ENCODE measurements at regions not wholly inside any gene's neighbourhood (a gene's known extent, or its start where the extent isn't known, plus 50 kb on each side); places are given as distances from the start of the nearest gene placed in this dataset.

DNA sequence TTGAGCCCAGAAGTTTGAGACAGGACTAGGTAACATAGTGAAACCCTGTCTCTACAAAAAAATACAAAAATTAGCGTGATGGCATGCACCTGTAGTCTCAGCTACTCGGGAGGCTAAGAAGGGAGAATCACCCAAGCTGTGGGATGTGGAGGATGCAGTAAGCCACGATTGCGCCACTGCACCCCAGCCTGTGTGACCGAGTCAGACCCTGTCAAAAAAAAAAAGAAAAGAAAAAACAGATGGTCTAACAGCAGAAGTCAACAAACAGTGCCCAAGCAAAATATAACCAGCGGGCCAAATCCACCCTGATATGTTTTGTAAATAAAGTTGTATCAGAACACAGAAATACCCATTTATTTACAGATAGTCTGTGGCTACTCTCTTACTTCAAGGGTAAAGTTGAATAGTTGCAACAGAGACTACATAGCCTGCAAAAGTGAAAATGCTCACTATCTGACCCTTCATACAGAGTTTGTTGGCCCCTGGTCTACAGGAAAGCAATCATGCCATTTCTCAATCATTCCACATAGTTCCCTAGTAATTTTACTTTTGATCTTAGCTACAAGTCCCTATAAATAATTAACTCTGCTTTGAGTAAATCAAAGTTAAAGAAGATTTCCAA is 383.7 kb downstream of the TLE1 start:
- CTCF ChIA-PET = no interaction called here
- Mint-ChIP-seq H3K36me3 (ENCODE audit: low read depth) (no peaks in the 10 kb centered on the region), H3K4me1 (no peaks in the 10 kb centered on the region), H3K4me3 (no peak overlapping the region), H3K27me3 (no peaks in the 10 kb centered on the region), H3K27ac (no peak overlapping the region), H3K9me3 (no peaks in the 10 kb centered on the region)
- intact Hi-C loops (cut with micrococcal nuclease) = no loop called here
- TF ChIP-seq, protein P1, sequence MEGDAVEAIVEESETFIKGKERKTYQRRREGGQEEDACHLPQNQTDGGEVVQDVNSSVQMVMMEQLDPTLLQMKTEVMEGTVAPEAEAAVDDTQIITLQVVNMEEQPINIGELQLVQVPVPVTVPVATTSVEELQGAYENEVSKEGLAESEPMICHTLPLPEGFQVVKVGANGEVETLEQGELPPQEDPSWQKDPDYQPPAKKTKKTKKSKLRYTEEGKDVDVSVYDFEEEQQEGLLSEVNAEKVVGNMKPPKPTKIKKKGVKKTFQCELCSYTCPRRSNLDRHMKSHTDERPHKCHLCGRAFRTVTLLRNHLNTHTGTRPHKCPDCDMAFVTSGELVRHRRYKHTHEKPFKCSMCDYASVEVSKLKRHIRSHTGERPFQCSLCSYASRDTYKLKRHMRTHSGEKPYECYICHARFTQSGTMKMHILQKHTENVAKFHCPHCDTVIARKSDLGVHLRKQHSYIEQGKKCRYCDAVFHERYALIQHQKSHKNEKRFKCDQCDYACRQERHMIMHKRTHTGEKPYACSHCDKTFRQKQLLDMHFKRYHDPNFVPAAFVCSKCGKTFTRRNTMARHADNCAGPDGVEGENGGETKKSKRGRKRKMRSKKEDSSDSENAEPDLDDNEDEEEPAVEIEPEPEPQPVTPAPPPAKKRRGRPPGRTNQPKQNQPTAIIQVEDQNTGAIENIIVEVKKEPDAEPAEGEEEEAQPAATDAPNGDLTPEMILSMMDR (IDR thresholded peaks at IDR 0.05) = no peak
- POLR2A ChIA-PET = no interaction called here
- no peak for DNase-seq
- no peak for ATAC-seq (ENCODE audit: low read depth)

DNA sequence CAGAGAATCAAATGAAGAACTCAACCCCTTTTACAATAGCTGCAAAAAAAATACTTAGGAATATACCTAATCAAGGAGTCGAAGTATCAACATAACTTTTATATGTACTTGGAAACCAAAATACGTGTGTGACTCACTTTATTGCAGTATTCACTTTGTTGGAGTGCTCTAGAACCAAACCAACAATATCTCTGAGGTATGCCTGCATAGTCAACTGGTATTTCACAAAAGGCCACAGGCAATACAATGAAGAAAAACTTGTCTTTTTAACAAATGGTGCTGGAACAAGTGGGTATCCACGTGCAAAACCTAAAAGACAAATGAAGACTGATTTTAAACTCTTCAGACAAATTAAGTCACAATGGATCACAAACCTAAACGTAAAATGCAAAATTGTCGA is 385.7 kb downstream of the TLE1 start:
- no peak overlapping the region for H3K27ac Mint-ChIP-seq
- POLR2A ChIA-PET = no interaction called here
- intact Hi-C loops (cut with micrococcal nuclease) = no loop called here
- DNase-seq = no peak
- H3K9me3 Mint-ChIP-seq = peaks cover 3% of the 10 kb centered on the region
- H3K27me3 Mint-ChIP-seq = no peaks in the 10 kb centered on the region
- ATAC-seq (ENCODE audit: low read depth) = no peak
- no peaks in the 10 kb centered on the region for H3K4me1 Mint-ChIP-seq
- no peaks in the 10 kb centered on the region for H3K36me3 Mint-ChIP-seq (ENCODE audit: low read depth)
- TF ChIP-seq, protein P1 (IDR thresholded peaks at IDR 0.05) = no peak
- CTCF ChIA-PET = no interaction called here
- H3K4me3 Mint-ChIP-seq = no peak overlapping the region

DNA sequence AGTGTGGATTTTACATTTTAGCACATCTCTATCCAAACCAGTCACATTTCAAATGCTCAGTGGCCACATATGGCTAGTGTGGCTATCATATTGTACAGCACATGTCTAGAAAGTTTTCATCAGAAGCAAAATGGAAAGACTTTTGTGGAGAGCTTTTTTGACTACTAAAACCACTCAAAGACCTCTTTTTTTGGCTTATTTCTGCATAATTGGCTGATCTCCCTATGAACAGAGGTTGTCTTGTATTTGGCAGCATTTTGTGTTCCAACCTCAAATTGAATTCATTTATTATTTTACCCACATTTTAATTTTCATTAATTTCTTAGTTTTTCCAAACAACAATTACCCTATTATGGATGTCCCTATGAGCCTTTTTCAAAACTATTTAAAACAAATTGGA is 395.7 kb downstream of the TLE1 start:
- POLR2A ChIA-PET = no interaction called here

DNA sequence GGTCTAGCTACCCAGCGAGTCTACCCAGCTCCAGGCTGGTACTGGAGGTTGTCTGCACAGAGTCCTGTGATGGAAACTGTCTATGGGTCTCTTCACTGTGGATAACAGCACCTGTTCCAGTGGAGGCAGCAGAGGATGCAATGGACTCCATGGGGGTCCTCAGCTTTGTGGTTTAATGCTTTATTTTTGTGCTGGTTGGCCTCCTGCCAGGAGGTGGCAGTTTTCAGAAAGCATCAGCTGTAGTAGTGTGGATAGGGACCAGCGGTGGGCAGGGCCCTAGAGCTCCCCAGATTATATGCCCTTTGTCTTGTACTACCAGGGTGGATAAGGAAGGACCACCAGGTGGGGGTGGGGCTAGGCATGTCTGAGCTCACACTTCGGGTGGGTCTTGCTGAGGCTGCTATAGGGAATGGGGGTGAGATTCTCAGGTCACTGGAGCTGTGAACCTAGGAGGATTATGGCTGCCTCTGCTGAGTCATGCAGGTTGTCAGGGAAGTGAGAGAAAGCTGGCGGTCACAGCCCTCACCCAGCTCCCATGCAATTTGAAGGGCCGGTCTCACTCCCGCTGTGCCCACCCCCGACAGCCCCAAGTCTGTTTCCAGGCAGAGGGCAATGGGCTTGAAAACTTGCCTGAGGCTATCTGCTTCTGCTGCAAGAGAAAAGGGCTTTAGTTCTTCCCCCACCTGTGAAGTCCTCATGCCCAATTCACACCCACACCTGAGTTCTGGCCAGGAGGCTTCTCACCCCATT is 397.1 kb downstream of the TLE1 start:
- ATAC-seq (ENCODE audit: low read depth) (no peak), DNase-seq (no peak)
- CTCF ChIA-PET = no interaction called here
- intact Hi-C loops (cut with micrococcal nuclease) = no loop called here
- TF ChIP-seq, protein P1 (IDR thresholded peaks at IDR 0.05) = no peak
- POLR2A ChIA-PET = no interaction called here
- Mint-ChIP-seq H3K9me3 (no peaks in the 10 kb centered on the region), H3K36me3 (ENCODE audit: low read depth) (no peaks in the 10 kb centered on the region), H3K27ac (no peak overlapping the region), H3K27me3 (no peaks in the 10 kb centered on the region), H3K4me3 (no peak overlapping the region), H3K4me1 (no peaks in the 10 kb centered on the region)

More for the DNA sequence above, 395.7 kb downstream of the TLE1 start:
- ATAC-seq (ENCODE audit: low read depth) (no peak), DNase-seq (no peak)
- Mint-ChIP-seq H3K27me3 (no peaks in the 10 kb centered on the region), H3K4me1 (no peaks in the 10 kb centered on the region), H3K36me3 (ENCODE audit: low read depth) (no peaks in the 10 kb centered on the region), H3K27ac (no peak overlapping the region), H3K4me3 (no peak overlapping the region), H3K9me3 (no peaks in the 10 kb centered on the region)
- CTCF ChIA-PET = no interaction called here
- intact Hi-C loops (cut with micrococcal nuclease) = no loop called here
- TF ChIP-seq, protein P1 (IDR thresholded peaks at IDR 0.05) = no peak

DNA sequence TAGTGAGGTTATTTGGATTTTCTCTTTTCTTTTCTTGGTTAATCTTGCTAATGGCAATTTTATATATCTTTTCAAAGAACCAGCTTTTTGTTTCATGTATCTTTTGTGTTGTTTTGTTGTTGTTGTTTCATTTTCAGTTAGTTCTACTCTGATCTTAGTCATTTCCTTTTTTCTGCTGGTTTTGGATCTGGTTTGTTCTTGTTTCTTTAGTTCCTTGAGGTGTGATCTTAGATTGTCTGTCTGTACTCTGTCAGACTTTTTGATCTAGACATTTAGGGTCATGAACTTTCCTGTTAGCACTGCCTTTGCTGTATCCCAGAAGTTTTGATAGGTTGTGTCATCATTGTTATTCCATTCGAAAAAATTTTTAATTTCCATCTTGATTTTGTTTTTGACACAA is 399.7 kb downstream of the TLE1 start:
- H3K9me3 Mint-ChIP-seq = peaks cover 2% of the 10 kb centered on the region
- ChIA-PET POLR2A (no interaction called here), CTCF (no interaction called here)
- no peak overlapping the region for H3K4me3 Mint-ChIP-seq
- H3K4me1 Mint-ChIP-seq = no peaks in the 10 kb centered on the region
- TF ChIP-seq, protein P1 (IDR thresholded peaks at IDR 0.05) = no peak
- no peaks in the 10 kb centered on the region for H3K27me3 Mint-ChIP-seq
- intact Hi-C loops (cut with micrococcal nuclease) = no loop called here
- H3K36me3 Mint-ChIP-seq (ENCODE audit: low read depth) = no peaks in the 10 kb centered on the region
- DNase-seq (no peak), ATAC-seq (ENCODE audit: low read depth) (no peak)
- H3K27ac Mint-ChIP-seq = no peak overlapping the region

Measured in activated B cell treated with CpG ODN at 0.5 μM for 24 hours (primary cell).